Erythroblast (primary cell): ENCODE measurements at regions not wholly inside any gene's neighbourhood (a gene's known extent, or its start where the extent isn't known, plus 50 kb on each side); places are given as distances from the start of the nearest gene placed in this dataset.

ENCODE experiments used
- DNase-seq, 2 experiments: peaks; one replicate each; lab custom pipeline; 2025; lab: John Stamatoyannopoulos, UW
- GATA1 ChIP-seq: IDR thresholded peaks from 2 replicates; pipeline ENCODE4 v1.6.1; 2011; ENCODE audit warnings: low read depth, mild to moderate bottlenecking, control low read depth, low read length, moderate library complexity
- POLR2A ChIP-seq: IDR thresholded peaks from 2 replicates; pipeline ENCODE4 v1.6.1; 2011; ENCODE audit warnings: mild to moderate bottlenecking, low read length

- TF ChIP-seq GATA1 (no peak), POLR2A (no peak)
- no peak for DNase-seq
Observed at GRCh38 chr13:105907319-105908019, 628.0 kb downstream of the EFNB2 start.

DNA sequence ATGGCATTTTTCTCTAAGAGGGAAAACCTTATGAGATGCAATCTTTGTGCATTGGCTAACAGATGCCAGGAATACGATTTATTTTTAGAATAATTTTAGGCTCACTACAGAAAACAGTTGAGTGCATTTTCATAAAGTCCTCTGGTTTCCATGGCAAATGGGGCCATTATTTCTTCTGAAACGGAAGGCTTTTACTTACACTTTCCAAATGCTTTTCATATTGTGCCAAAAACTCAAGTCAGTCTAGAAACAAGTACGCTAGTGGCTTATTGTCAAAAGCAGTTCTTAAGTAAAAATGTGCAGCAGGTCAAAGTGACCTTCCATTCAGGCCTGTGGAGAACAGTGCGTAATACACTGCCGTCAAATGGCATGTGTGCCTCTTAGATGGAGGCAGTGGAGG, 628.7 kb downstream of the EFNB2 start:
- TF ChIP-seq GATA1 (no peak), POLR2A (no peak)
- DNase-seq: no peak

GRCh38 chr13:105904034-105904742, 631.3 kb downstream of the EFNB2 start:
- TF ChIP-seq GATA1: no peak
- TF ChIP-seq POLR2A: no peak
- DNase-seq: no peak

- DNase-seq: no peak
- TF ChIP-seq POLR2A (no peak), GATA1 (no peak)
Observed at GRCh38 chr13:105902396-105902795, 633.1 kb downstream of the EFNB2 start.

GRCh38 chr13:105897575-105897974, 637.9 kb downstream of the EFNB2 start:
- DNase-seq: no peak
- TF ChIP-seq GATA1 (no peak), POLR2A (no peak)

DNA sequence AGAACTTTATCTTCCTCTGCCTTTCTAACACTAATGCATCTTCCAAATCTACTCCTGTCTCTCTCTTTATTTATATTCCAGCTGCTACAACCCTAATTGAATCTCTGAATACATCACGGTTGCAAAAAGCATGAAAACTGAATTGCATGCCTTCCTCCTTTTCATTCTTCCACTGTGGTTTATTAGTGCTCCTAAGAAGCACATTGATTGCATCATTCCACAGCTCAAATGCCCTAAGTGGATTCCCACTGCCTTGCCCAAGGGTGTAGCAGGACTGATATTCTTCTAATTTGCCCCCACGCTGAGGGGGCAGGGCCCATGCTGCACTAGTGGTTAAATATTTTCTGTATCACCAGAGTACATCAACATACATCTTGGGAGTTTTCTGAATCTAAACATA, 640.8 kb downstream of the EFNB2 start:
- no peak for DNase-seq
- TF ChIP-seq POLR2A (no peak), GATA1 (no peak)

DNA sequence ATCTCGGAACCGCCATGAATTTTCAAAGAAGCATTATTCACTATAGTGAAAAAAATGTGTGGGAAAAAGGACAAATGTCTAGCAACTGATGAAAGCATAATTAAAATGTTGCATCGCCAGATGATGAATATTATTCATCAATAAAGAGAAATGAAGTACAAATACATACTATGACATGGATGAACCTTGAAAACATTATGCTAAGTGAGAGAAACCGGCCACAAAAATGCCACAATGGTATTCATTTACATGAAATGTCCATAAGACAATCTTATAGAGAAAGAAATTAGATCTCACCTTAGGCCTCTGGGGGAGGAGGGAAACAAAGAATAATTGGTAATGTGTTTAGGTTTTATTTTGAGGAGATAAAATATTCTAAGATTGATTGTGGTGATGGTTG, 645.0 kb downstream of the EFNB2 start:
- TF ChIP-seq GATA1: no peak
- TF ChIP-seq POLR2A: no peak

GRCh38 chr13:105878119-105878700, 657.3 kb downstream of the EFNB2 start:
- TF ChIP-seq POLR2A (no peak), GATA1 (no peak)
- no peak for DNase-seq

More for the DNA sequence above, 645.0 kb downstream of the EFNB2 start:
- no peak for DNase-seq

GRCh38 chr13:105874814-105875213, 660.6 kb downstream of the EFNB2 start:
- DNase-seq: no peak
- TF ChIP-seq POLR2A (no peak), GATA1 (no peak)

DNA sequence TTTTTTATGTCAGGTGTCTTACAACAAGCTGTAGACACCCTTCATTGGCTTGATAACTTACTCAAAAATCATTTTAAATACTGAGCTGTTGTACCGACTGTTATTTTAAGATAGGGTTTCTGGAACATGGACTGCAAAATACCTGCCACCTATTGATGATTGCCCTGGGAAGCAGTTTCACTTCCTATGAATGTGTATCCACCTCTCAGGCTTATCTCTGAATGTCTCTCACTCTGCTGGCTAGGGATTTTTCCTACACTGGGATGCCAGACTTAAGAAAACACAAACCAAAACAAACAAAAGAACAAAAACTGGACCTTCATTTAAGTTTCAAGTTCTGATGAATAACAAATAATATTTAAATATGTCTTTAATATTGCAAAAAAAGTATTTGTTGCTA, 663.7 kb downstream of the EFNB2 start:
- TF ChIP-seq GATA1: no peak
- TF ChIP-seq POLR2A: no peak
- DNase-seq: no peak

GRCh38 chr13:105871326-105871725, 664.1 kb downstream of the EFNB2 start:
- DNase-seq: no peak
- TF ChIP-seq GATA1: no peak
- TF ChIP-seq POLR2A: no peak

DNA sequence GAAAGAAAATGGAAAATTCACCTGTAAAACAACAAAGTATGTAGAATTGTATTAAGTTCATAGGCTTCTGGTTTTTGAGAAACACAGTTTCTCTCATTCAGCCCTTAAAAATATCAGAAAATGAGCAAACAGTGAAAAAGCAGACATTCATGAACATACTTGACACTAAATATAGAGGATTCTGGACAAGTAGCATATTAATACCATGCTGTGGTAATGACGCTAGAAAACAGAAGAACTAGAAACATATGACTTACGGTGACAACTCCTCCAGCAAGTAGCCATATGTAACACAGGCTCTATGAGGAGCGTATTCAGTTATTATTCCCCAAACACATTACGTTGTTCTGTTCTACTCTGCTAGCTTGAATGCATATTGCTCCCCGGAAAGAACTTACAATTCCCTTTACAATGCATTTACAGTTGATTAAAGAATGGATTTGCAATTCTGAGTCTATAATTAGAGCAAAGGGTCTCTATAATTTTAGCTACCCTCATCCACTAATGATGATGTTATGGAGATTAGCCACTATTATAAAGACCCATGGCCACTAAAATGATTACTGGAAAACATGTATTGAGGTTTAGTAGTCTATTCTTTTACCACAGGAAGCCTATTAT, 672.1 kb downstream of the EFNB2 start:
- TF ChIP-seq POLR2A: no peak
- no peak for TF ChIP-seq GATA1

DNA sequence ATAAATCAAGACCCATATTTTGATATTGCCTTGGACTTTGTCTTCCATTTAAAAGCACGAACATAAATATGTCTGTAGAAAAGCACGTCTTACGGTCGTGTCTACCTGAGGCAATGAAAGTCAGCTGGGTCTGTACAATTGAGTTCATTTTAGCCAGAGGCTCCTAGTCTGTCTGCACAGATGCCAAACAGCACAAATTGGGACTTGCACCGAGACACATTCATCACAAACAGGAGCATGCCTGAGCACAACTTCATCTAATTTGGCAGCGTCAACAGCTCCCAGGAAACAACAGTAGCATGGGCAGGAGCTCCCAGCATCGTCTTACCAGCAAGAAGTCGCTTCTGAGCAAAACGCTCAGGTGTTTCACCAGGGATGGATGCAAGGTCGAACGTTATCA, 687.0 kb downstream of the EFNB2 start:
- no peak for TF ChIP-seq GATA1
- TF ChIP-seq POLR2A: no peak
- no peak for DNase-seq

More for the DNA sequence above, 672.1 kb downstream of the EFNB2 start:
- no peak for DNase-seq
